Activated CD4-positive, alpha-beta memory T cell treated with anti-CD3 and anti-CD28 coated beads, Interleukin-2, amount 10 ng/mL, durations not matched to agents 7 days and 5 days (primary cell): ENCODE measurements at regions not wholly inside any gene's neighbourhood (a gene's known extent, or its start where the extent isn't known, plus 50 kb on each side); places are given as distances from the start of the nearest gene placed in this dataset.

Experiments used
- CTCF ChIA-PET: fragments of 350-600 bp; sonication (Branson Sonifier 250); formaldehyde crosslinking; loops from one replicate; lab custom pipeline; 2021; ENCODE audit warnings: antibody characterized with exemption, inconsistent platforms; lab: Charles Lee
- POLR2A ChIA-PET: fragments of 350-600 bp; sonication (Branson Sonifier 250); formaldehyde crosslinking; loops from one replicate; lab custom pipeline; 2021; ENCODE audit warnings: antibody characterized with exemption; lab: Charles Lee
- DNase-seq: peaks from one replicate; pipeline ENCODE4 v3.0.0-alpha.2; 2020
- H3K27ac Mint-ChIP-seq: one replicate; pipeline ENCODE4 v1.8.0; 2021; ENCODE audit warnings: mild to moderate bottlenecking, mixed read lengths
- H3K27me3 Mint-ChIP-seq: one replicate; pipeline ENCODE4 v1.8.0; 2021; ENCODE audit warnings: mixed read lengths
- H3K36me3 Mint-ChIP-seq: one replicate; pipeline ENCODE4 v1.8.0; 2021; ENCODE audit warnings: low read depth, mixed read lengths
- H3K4me1 Mint-ChIP-seq: one replicate; pipeline ENCODE4 v1.8.0; 2021; ENCODE audit warnings: mixed read lengths
- H3K4me3 Mint-ChIP-seq: one replicate; pipeline ENCODE4 v1.8.0; 2021; ENCODE audit warnings: mild to moderate bottlenecking, mixed read lengths
- H3K9me3 Mint-ChIP-seq: one replicate; pipeline ENCODE4 v1.8.0; 2021; ENCODE audit warnings: mixed read lengths

DNA sequence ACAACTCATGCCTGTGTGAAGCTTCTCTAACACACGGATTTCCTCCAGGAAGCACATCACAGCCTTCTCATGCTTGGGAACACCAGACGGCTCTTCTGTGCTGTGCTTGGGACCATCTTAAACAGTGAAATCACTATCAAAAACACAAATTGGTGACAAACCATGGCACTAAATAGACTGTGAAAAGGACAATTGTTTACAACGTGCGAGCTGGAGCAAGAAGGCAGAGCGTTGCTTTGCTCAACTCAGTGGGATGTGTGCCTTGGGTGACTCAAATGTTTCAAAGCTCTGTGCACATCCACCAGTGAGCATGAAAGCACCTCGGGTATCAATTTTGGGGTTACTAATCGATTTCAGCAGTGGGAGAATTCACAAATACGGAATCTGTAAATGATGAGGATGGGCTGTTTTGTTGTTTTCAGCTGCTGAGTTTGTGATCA lies 182.4 kb upstream of the ARL4C start:
- peaks cover 16% of the 10 kb centered on the region for H3K27me3 Mint-ChIP-seq
- no peak for DNase-seq
- no peak overlapping the region for H3K4me3 Mint-ChIP-seq
- no peaks in the 10 kb centered on the region for H3K36me3 Mint-ChIP-seq
- ChIA-PET POLR2A (no interaction called here), CTCF (no interaction called here)
- H3K27ac Mint-ChIP-seq, result no peak overlapping the region
- H3K4me1 Mint-ChIP-seq, result no peaks in the 10 kb centered on the region
- H3K9me3 Mint-ChIP-seq, result no peaks in the 10 kb centered on the region

DNA sequence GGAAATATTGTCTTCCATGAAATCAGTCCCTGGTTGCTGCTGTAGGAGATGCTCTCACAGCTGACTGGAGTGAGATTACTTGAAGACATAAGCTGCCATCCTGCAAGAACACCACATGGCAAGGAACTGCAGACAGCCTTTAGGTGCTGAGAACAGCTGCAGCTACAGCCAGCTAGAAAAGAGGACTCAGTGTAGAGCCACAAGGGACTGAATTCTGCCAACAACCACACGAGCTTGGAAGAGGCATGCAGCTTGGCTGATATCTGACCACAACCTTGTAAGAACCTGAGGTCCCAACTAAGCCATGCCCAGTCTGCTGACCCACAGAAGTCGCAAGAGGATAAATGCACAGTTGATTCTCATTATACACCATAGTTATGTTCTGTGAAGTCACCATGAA lies 181.8 kb upstream of the ARL4C start:
- Mint-ChIP-seq H3K27ac (no peak overlapping the region), H3K36me3 (no peaks in the 10 kb centered on the region), H3K27me3 (peaks cover 12% of the 10 kb centered on the region), H3K4me3 (no peak overlapping the region), H3K4me1 (no peaks in the 10 kb centered on the region), H3K9me3 (no peaks in the 10 kb centered on the region)
- ChIA-PET POLR2A (no interaction called here), CTCF (no interaction called here)
- no peak for DNase-seq

DNA sequence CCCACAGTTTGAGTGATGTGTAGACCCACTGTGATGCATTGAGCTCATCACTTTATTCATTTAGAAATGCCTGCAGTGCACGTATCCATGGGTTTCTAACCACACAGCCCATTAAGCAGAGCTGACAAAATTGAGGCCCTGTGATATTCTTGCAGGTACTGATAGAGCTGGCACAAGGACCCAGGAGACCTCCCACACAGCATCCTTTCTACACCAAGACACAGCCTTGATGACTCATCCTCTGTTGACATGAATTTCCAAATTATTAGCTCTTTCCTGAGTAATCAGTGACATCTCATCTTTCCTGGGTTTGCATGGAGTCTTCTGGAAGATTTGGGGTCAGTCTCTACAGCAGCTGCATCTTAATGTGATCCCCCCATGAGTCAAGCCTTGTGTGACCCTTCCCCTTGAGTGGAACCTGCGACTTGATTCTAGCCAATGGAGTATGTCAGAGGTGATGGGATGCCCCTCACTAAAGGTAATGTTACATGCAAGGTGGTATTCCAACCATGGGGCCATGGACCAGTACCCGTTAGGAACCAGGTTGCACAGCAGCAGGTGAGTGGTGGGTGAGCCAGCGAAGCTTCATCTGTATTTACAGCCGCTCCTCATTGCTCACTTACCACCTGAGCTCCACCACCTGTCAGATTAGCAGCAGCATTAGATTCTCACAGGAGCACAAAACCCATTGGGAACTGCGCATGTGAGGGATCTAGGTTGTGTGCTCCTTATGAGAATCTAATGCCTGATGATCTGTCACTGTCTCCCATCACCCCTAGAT lies 181.1 kb upstream of the ARL4C start:
- H3K4me1 Mint-ChIP-seq, result no peaks in the 10 kb centered on the region
- ChIA-PET POLR2A (no interaction called here), CTCF (no interaction called here)
- no peak for DNase-seq
- H3K27ac Mint-ChIP-seq, result no peak overlapping the region
- H3K4me3 Mint-ChIP-seq, result no peak overlapping the region
- no peaks in the 10 kb centered on the region for H3K36me3 Mint-ChIP-seq
- peaks cover 8% of the 10 kb centered on the region for H3K27me3 Mint-ChIP-seq
- H3K9me3 Mint-ChIP-seq, result no peaks in the 10 kb centered on the region

DNA sequence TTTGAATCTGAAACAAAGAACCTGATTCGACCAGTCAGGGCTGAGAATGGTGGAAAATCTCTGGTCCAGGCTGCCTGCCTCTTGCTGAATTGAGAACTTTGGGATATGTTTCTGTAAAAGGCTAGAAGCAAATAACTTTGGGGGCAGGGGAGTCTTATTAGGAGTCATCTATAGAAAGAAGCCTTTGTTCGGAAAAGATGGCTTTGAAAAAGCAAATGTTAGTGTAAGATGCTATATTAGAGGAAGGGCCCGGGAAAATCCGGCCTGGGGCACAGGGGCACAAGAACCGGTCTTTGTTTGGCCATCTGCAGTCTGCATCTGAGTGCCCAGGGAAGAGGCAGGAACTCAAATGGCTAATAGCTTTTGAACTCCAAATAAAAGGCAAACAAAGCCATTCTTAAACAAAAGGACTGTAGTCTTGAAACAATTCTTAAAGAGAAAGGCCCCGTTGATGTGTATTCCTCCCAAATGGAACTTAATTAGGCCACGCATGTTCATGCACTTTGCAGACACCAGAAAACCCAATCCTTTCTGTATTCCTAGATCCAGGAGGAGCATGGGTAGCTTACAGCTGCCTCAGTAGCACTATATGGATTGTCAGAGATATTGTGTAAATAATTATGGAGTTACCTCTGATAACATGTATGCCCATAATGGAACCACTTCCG lies 180.0 kb upstream of the ARL4C start:
- H3K4me1 Mint-ChIP-seq, result no peaks in the 10 kb centered on the region
- ChIA-PET POLR2A (no interaction called here), CTCF (no interaction called here)
- H3K27me3 Mint-ChIP-seq, result peaks cover 4% of the 10 kb centered on the region
- no peak for DNase-seq
- no peak overlapping the region for H3K4me3 Mint-ChIP-seq
- H3K9me3 Mint-ChIP-seq, result no peaks in the 10 kb centered on the region
- no peak overlapping the region for H3K27ac Mint-ChIP-seq
- H3K36me3 Mint-ChIP-seq, result no peaks in the 10 kb centered on the region

DNA sequence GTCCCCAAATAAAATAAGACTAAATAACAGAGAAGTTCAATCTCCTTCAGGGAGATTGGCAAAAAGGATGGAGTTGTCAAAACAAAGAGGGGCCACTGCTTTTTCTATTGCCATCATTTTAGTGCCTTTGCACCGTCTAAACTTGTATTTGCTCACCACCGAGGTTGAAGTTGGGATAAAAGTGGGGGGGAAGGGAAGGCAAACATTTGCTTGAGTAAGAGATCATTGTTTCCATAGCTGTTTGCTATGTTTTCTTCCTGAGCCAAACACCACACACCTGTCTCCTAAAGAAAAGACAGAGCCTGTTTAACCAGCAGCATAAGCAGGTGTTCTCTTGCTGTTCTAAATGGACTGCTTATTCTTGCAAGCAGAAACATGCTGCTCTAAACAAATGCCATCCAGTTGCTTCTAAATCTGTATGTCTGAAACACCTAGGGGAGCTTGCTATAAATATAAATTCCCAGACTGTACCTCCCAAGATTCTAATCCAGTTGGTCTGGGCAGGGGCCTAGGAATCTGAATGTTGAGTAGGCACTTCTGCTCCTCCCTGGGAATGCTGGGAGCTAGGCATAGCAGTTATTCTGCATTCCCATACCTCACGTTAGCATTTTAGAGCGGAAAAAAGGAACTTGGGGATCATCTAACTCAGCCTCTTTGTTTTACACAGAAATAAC lies 179.4 kb upstream of the ARL4C start:
- no peaks in the 10 kb centered on the region for H3K36me3 Mint-ChIP-seq
- ChIA-PET POLR2A (no interaction called here), CTCF (no interaction called here)
- no peak overlapping the region for H3K27ac Mint-ChIP-seq
- no peaks in the 10 kb centered on the region for H3K4me1 Mint-ChIP-seq
- no peaks in the 10 kb centered on the region for H3K9me3 Mint-ChIP-seq
- DNase-seq, result no peak
- H3K4me3 Mint-ChIP-seq, result no peak overlapping the region
- H3K27me3 Mint-ChIP-seq, result peaks cover 4% of the 10 kb centered on the region

DNA sequence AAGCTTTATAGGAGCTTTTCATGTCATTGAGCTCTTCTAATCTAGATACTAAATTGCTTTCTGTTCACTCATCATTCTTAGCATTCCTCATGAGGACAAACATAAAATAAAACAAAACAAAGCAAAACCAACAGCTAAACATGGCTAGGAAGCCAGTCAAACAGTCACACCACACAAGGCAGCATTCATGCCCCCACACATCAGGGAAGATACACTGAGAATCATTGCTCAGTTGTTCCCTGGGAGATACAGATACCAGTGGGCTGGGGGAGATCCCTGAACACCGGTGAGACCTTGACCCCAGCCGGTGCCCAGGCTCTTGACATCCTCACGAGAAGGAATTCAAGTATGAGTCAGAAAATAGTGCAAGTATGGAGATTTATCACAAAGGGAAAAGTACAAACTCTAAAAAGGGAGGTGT lies 177.9 kb upstream of the ARL4C start:
- ChIA-PET POLR2A (no interaction called here), CTCF (interaction anchor here (0.7 kb wide), 1 partner anchor 650 kb away, joined by 4 read pairs; no protein-coding TSS in a partner anchor)
- Mint-ChIP-seq H3K4me1 (no peaks in the 10 kb centered on the region), H3K4me3 (no peak overlapping the region), H3K36me3 (no peaks in the 10 kb centered on the region), H3K27me3 (peaks cover 4% of the 10 kb centered on the region), H3K9me3 (no peaks in the 10 kb centered on the region), H3K27ac (no peak overlapping the region)
- no peak for DNase-seq

DNA sequence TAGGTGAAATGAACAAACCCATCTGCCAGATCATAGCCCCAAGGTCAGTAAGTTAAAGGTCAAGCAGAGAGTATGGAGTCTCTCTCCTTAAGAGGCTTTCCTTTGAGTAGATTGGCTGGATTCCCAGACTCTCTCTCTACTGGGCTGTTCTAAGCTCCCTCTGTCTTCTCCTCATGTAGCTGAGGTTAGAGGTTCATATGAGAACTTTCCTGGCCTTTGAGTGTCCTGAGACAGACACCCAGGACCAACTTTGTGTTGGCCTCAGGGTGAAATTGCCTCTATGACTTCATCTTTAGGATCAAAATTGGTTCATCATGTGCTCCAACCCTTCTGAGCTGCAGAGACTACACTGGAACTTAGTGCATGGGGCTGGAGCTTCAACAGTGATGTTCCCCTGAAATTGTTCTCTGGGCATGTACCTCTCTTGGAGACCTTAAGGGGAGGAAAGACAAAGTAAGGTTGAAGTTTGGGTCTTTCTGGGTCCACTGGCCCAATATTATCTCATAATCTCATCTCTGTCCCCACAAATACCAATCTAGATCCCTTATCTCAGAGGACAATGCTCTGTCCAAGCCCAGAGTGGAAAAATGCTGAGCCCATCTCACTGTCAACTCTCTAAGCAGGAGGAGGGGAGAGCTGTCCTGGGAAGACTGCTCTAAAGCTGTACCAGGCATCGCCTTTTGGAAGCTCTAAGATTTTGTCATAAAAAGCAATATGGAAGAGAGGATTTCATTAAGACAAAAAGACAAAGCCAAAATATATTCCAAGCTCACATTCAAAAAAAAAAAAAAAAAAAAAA lies 177.3 kb upstream of the ARL4C start:
- peaks cover 4% of the 10 kb centered on the region for H3K27me3 Mint-ChIP-seq
- POLR2A ChIA-PET, result no interaction called here
- no peak overlapping the region for H3K4me3 Mint-ChIP-seq
- CTCF ChIA-PET, result interaction anchor here (0.7 kb wide), 1 partner anchor 650 kb away, joined by 4 read pairs; no protein-coding TSS in a partner anchor
- H3K27ac Mint-ChIP-seq, result no peak overlapping the region
- DNase-seq, result no peak
- no peaks in the 10 kb centered on the region for H3K9me3 Mint-ChIP-seq
- H3K36me3 Mint-ChIP-seq, result no peaks in the 10 kb centered on the region
- no peaks in the 10 kb centered on the region for H3K4me1 Mint-ChIP-seq

DNA sequence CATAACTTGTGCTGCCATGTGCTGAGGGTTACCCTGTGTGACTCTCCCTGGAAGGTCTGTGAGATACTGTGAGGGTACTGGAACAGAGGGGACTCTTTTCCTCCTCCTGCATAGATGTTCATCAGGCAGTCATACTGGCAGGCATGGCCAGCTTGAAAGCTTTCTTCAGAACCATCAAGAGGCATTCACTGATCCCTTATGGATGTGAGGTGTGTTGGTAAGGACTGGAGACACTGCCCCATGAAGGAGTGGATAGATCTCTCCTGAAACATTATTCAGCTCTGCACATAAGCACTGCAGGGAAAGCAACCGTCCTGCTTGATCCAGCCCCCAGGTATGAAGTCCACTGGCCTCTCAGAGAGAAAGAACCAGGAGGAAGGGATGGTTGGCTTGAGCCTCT lies 176.6 kb upstream of the ARL4C start:
- ChIA-PET CTCF (interaction anchor here (1.0 kb wide), 1 partner anchor 128 kb away, joined by 3 read pairs; no protein-coding TSS in a partner anchor), POLR2A (no interaction called here)

DNA sequence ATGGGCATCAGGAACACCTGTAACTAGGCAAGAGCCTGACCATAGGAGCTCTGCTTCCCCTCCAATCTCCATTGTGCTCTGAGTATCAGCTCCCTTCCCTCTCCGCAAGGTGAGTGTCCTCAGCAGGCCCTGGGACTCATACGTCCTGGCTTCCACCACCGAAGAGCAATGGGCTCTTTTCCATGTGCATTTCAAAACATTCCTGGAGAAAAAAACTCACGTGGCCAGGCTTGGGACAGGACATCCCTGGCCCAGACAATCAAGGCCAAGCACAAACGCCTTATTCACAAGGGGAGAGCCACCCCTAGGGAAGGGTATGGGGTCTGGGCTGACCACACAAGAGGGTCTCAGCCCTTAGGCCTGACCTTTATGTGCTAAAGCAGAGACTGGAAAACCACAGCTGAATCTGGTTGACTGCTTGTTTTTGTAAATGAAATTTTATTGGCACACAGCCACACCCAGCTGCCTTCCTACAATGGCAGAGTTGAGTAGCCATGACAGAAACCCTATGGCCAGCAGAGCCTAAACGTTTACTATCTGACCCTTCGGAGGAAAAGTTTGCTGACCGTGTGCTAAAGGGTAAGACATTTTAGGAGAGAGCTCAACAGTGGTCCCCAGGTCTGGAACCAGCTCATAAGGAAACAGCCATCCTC lies 175.7 kb upstream of the ARL4C start:
- peaks cover 7% of the 10 kb centered on the region for H3K27me3 Mint-ChIP-seq
- POLR2A ChIA-PET, result no interaction called here
- no peaks in the 10 kb centered on the region for H3K9me3 Mint-ChIP-seq
- H3K36me3 Mint-ChIP-seq, result no peaks in the 10 kb centered on the region
- CTCF ChIA-PET, result interaction anchor here (0.7 to 1.0 kb wide), 2 partner anchors 10 to 127 kb away, joined by 3 read pairs; no protein-coding TSS in a partner anchor
- no peaks in the 10 kb centered on the region for H3K4me1 Mint-ChIP-seq
- H3K27ac Mint-ChIP-seq, result no peak overlapping the region
- DNase-seq, result no peak
- no peak overlapping the region for H3K4me3 Mint-ChIP-seq

More for the DNA sequence above, 176.6 kb upstream of the ARL4C start:
- Mint-ChIP-seq H3K36me3 (no peaks in the 10 kb centered on the region), H3K4me1 (no peaks in the 10 kb centered on the region), H3K27me3 (peaks cover 7% of the 10 kb centered on the region), H3K9me3 (no peaks in the 10 kb centered on the region), H3K27ac (no peak overlapping the region), H3K4me3 (no peak overlapping the region)
- no peak for DNase-seq

DNA sequence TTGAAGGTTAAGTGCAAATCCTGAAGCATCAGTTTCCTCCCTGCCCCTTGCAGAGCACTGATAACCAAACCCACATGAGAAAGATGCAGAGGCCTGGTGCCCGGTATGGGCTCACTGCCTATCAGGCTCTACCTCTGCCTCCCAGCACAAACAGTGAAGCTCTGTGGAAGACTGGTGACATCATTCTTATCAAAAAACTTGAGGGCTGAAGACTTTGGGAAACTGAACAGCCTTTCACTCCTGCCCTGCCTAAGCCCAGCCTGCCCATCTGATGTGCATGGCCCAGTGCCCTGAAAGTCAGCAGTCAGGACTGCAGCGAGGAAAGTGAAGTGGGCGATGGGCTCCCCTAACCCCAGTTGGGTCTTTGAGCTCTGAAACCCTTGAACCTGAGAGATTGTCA lies 174.8 kb upstream of the ARL4C start:
- Mint-ChIP-seq H3K36me3 (no peaks in the 10 kb centered on the region), H3K9me3 (no peaks in the 10 kb centered on the region), H3K27ac (no peak overlapping the region), H3K27me3 (peaks cover 7% of the 10 kb centered on the region), H3K4me3 (no peak overlapping the region), H3K4me1 (no peaks in the 10 kb centered on the region)
- DNase-seq, result no peak
- CTCF ChIA-PET, result interaction anchor here (0.7 kb wide), 1 partner anchor 9 kb away, joined by 3 read pairs; no protein-coding TSS in a partner anchor
- POLR2A ChIA-PET, result no interaction called here

DNA sequence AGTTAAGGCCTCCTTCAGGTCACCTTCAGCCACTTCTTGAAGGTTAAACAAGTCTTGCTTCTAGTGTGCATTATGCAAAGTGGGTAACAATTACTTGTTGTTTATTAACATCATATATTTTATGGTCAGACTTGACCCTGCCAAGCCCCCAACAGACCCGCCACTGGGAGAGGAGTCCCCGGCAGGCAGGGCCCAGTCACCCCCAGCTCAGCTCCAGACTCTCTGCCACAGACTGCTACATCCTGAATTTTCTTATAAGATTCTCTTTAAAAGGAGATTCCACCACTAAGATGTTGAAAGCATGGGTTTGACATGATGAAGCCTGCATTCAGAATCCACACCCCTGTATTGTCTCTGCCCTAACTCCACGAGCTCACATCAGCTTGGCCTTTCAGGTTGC lies 174.3 kb upstream of the ARL4C start:
- H3K9me3 Mint-ChIP-seq, result no peaks in the 10 kb centered on the region
- no peaks in the 10 kb centered on the region for H3K4me1 Mint-ChIP-seq
- no peak overlapping the region for H3K27ac Mint-ChIP-seq
- H3K36me3 Mint-ChIP-seq, result no peaks in the 10 kb centered on the region
- ChIA-PET POLR2A (no interaction called here), CTCF (no interaction called here)
- H3K4me3 Mint-ChIP-seq, result no peak overlapping the region
- DNase-seq, result no peak
- peaks cover 7% of the 10 kb centered on the region for H3K27me3 Mint-ChIP-seq

DNA sequence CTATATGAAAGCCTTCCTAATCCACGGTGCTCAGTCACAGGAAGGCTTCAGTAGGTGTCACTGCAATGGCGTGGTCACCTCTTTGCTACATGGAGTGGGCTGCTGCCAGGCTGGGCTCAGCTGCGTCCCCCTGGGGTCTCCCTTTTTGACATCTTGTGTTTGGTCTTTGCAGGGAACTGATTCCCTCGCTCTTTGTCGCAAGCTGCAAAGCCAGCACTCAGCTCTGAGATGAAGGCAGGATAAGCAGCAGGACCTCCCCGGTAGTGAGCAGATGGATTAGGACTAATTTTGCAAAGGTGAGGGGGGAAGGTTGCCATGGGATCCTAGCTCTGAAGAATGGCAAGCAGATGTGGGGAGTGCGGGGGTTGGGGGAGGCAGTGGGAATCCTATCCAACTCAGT lies 173.9 kb upstream of the ARL4C start:
- Mint-ChIP-seq H3K4me3 (no peak overlapping the region), H3K4me1 (no peaks in the 10 kb centered on the region), H3K9me3 (no peaks in the 10 kb centered on the region), H3K27me3 (peaks cover 7% of the 10 kb centered on the region), H3K36me3 (no peaks in the 10 kb centered on the region), H3K27ac (no peak overlapping the region)
- ChIA-PET POLR2A (no interaction called here), CTCF (no interaction called here)
- no peak for DNase-seq
